ENCODE measurements at regions not wholly inside any gene's neighbourhood (a gene's known extent, or its start where the extent isn't known, plus 50 kb on each side); places are given as distances from the start of the nearest gene placed in this dataset.

GRCh38 chr14:25602106-25602505 is 552.2 kb upstream of the STXBP6 start:
- Histone ChIP-seq H2AFZ (ENCODE audit: low read depth, low read length) (no peak overlapping the region), H3K9ac (ENCODE audit: low read length) (no peak overlapping the region), H3K27ac (ENCODE audit: low read length) (no peak overlapping the region), H3K36me3 (ENCODE audit: insufficient read depth, low read length) (no peaks in the 10 kb centered on the region), H4K20me1 (ENCODE audit: insufficient read depth) (no peaks in the 10 kb centered on the region), H3K27me3 (ENCODE audit: insufficient read depth, low read depth, low read length) (no peaks in the 10 kb centered on the region), H3K4me2 (ENCODE audit: low read length) (no peak overlapping the region), H3F3A (ENCODE audit: insufficient read depth, low read length, poor library complexity, severe bottlenecking) (no peaks in the 10 kb centered on the region), H3K9me2 (ENCODE audit: insufficient read depth, low read length) (no peaks in the 10 kb centered on the region), H3K4me3 (ENCODE audit: low read length) (no peak overlapping the region), H3K79me2 (replicated peaks; ENCODE audit: insufficient read depth, low read length) (no peaks in the 10 kb centered on the region), H3K9me3 (ENCODE audit: low read length) (no peaks in the 10 kb centered on the region)
- TF ChIP-seq EZH2 (IDR thresholded peaks at IDR 0.05; ENCODE audit: borderline replicate concordance, insufficient read depth, low read length, poor library complexity, severe bottlenecking) (no peak), SMC3 (conservative IDR thresholded peaks at IDR 0.05; ENCODE audit: poor library complexity) (no peak), CTCF (IDR thresholded peaks at IDR 0.05; ENCODE audit: poor library complexity, severe bottlenecking) (no peak), EP300 (conservative IDR thresholded peaks at IDR 0.05; ENCODE audit: poor library complexity, severe bottlenecking) (no peak), TAF1 (IDR thresholded peaks at IDR 0.05; ENCODE audit: low read depth) (no peak), MXI1 (conservative IDR thresholded peaks at IDR 0.05; ENCODE audit: poor library complexity, severe bottlenecking) (no peak), POLR2AphosphoS5 (IDR thresholded peaks at IDR 0.05) (no peak), REST (IDR thresholded peaks at IDR 0.05; ENCODE audit: borderline replicate concordance) (no peak), RAD21 (conservative IDR thresholded peaks at IDR 0.05) (no peak)

GRCh38 chr14:25588751-25589150 is 538.8 kb upstream of the STXBP6 start:
- H3K36me3 ChIP-seq (ENCODE audit: insufficient read depth, low read length): no peaks in the 10 kb centered on the region
- H3K4me2 ChIP-seq (ENCODE audit: low read length): no peak overlapping the region
- H3K4me3 ChIP-seq (ENCODE audit: low read length): no peak overlapping the region
- no peaks in the 10 kb centered on the region for H3K27me3 ChIP-seq (ENCODE audit: insufficient read depth, low read depth, low read length)
- no peaks in the 10 kb centered on the region for H3F3A ChIP-seq (ENCODE audit: insufficient read depth, low read length, poor library complexity, severe bottlenecking)
- no peak overlapping the region for H3K9ac ChIP-seq (ENCODE audit: low read length)
- no peaks in the 10 kb centered on the region for H3K9me2 ChIP-seq (ENCODE audit: insufficient read depth, low read length)
- no peaks in the 10 kb centered on the region for H3K9me3 ChIP-seq (ENCODE audit: low read length)
- no peak overlapping the region for H3K27ac ChIP-seq (ENCODE audit: low read length)
- H3K79me2 ChIP-seq (replicated peaks; ENCODE audit: insufficient read depth, low read length): no peaks in the 10 kb centered on the region
- no peaks in the 10 kb centered on the region for H4K20me1 ChIP-seq (ENCODE audit: insufficient read depth)
- H2AFZ ChIP-seq (ENCODE audit: low read depth, low read length): no peak overlapping the region
- TF ChIP-seq EP300 (conservative IDR thresholded peaks at IDR 0.05; ENCODE audit: poor library complexity, severe bottlenecking): no peak
- no peak for TF ChIP-seq EZH2 (IDR thresholded peaks at IDR 0.05; ENCODE audit: borderline replicate concordance, insufficient read depth, low read length, poor library complexity, severe bottlenecking)
- TF ChIP-seq SMC3 (conservative IDR thresholded peaks at IDR 0.05; ENCODE audit: poor library complexity): no peak
- TF ChIP-seq POLR2AphosphoS5 (IDR thresholded peaks at IDR 0.05): no peak
- no peak for TF ChIP-seq TAF1 (IDR thresholded peaks at IDR 0.05; ENCODE audit: low read depth)
- no peak for TF ChIP-seq MXI1 (conservative IDR thresholded peaks at IDR 0.05; ENCODE audit: poor library complexity, severe bottlenecking)
- no peak for TF ChIP-seq CTCF (IDR thresholded peaks at IDR 0.05; ENCODE audit: poor library complexity, severe bottlenecking)
- no peak for TF ChIP-seq RAD21 (conservative IDR thresholded peaks at IDR 0.05)
- TF ChIP-seq REST (IDR thresholded peaks at IDR 0.05; ENCODE audit: borderline replicate concordance): no peak
